Smooth muscle cell (in vitro differentiated cells): ENCODE measurements at regions not wholly inside any gene's neighbourhood (a gene's known extent, or its start where the extent isn't known, plus 50 kb on each side); places are given as distances from the start of the nearest gene placed in this dataset.

Experiments
- DNase-seq: peaks from one replicate; lab custom pipeline; 2025; ENCODE audit not compliant: unreplicated experiment; lab: John Stamatoyannopoulos, UW
- H2AFZ ChIP-seq: fragments of 200-600 bp; sonication (generic); 2 replicates; pipeline ENCODE4 v1.6.0; 2016; ENCODE audit warnings: antibody characterized with exemption, low read depth, mild to moderate bottlenecking
- H3F3A ChIP-seq: fragments of 200-600 bp; sonication (generic); 2 replicates; pipeline ENCODE4 v1.6.0; 2017; ENCODE audit warnings: antibody characterized with exemption, low read depth
- H3K27ac ChIP-seq: fragments of 200-600 bp; sonication (generic); 2 replicates; pipeline ENCODE4 v1.5.1; 2016; ENCODE audit warnings: low read depth, mild to moderate bottlenecking
- H3K27me3 ChIP-seq: fragments of 200-600 bp; sonication (generic); 2 replicates; pipeline ENCODE4 v1.6.1; 2016; ENCODE audit warnings: low read depth, mild to moderate bottlenecking
- H3K36me3 ChIP-seq: fragments of 200-600 bp; sonication (generic); 2 replicates; pipeline ENCODE4 v1.5.1; 2016; ENCODE audit warnings: low read depth
- H3K4me1 ChIP-seq: fragments of 200-600 bp; sonication (generic); 2 replicates; pipeline ENCODE4 v1.5.1; 2016; ENCODE audit warnings: low read depth
- H3K4me2 ChIP-seq: fragments of 200-600 bp; sonication (generic); 2 replicates; pipeline ENCODE4 v1.6.0; 2016; ENCODE audit warnings: mild to moderate bottlenecking
- H3K4me3 ChIP-seq: fragments of 200-600 bp; sonication (generic); 2 replicates; pipeline ENCODE4 v1.5.1; 2016; ENCODE audit warnings: mild to moderate bottlenecking
- H3K79me2 ChIP-seq: fragments of 200-600 bp; sonication (generic); 2 replicates; pipeline ENCODE4 v1.6.0; 2016; ENCODE audit warnings: low read depth, mild to moderate bottlenecking
- H3K9ac ChIP-seq: fragments of 200-600 bp; sonication (generic); 2 replicates; pipeline ENCODE4 v1.6.0; 2016; ENCODE audit warnings: low read depth
- H3K9me3 ChIP-seq: fragments of 200-600 bp; sonication (generic); replicated peaks from 2 replicates; pipeline ENCODE4 v1.5.1; 2016; ENCODE audit warnings: low read depth
- H4K20me1 ChIP-seq: fragments of 200-600 bp; sonication (generic); 2 replicates; pipeline ENCODE4 v1.6.0; 2016; ENCODE audit warnings: low read depth
- WGBS: methylation state at CpG from one replicate; pipeline ENCODE4 v1.1.7; 2016; ENCODE audit warnings: low lambda C conversion rate; 5-methylcytosine and 5-hydroxymethylcytosine counted together
- TF ChIP-seq, protein P1 (sequence below): fragments of 200-600 bp; sonication (generic); IDR thresholded peaks from 2 replicates; pipeline ENCODE4 v1.5.1; 2017; ENCODE audit warnings: borderline replicate concordance, mild to moderate bottlenecking, antibody characterized with exemption; ENCODE audit not compliant: insufficient read depth, poor library complexity, severe bottlenecking

GRCh38 chr4:18127030-18127429 is 105.5 kb upstream of the LCORL start:
- TF ChIP-seq, protein P1, sequence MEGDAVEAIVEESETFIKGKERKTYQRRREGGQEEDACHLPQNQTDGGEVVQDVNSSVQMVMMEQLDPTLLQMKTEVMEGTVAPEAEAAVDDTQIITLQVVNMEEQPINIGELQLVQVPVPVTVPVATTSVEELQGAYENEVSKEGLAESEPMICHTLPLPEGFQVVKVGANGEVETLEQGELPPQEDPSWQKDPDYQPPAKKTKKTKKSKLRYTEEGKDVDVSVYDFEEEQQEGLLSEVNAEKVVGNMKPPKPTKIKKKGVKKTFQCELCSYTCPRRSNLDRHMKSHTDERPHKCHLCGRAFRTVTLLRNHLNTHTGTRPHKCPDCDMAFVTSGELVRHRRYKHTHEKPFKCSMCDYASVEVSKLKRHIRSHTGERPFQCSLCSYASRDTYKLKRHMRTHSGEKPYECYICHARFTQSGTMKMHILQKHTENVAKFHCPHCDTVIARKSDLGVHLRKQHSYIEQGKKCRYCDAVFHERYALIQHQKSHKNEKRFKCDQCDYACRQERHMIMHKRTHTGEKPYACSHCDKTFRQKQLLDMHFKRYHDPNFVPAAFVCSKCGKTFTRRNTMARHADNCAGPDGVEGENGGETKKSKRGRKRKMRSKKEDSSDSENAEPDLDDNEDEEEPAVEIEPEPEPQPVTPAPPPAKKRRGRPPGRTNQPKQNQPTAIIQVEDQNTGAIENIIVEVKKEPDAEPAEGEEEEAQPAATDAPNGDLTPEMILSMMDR = no peak
- Histone ChIP-seq H3K27ac (peak overlapping the region; percentile 51), H3K79me2 (no peaks in the 10 kb centered on the region), H3K4me2 (peak overlapping the region; percentile 60), H2AFZ (no peak overlapping the region), H3K27me3 (no peaks in the 10 kb centered on the region), H3K4me1 (no peaks in the 10 kb centered on the region), H3K4me3 (no peak overlapping the region), H3K9ac (no peak overlapping the region), H3K9me3 (no peaks in the 10 kb centered on the region), H4K20me1 (no peaks in the 10 kb centered on the region), H3F3A (no peaks in the 10 kb centered on the region), H3K36me3 (no peaks in the 10 kb centered on the region)
- no peak for DNase-seq
- WGBS = 24% methylated on average over 3 of the region's 3 CpGs

GRCh38 chr4:18113710-18114331 is 92.3 kb upstream of the LCORL start:
- Histone ChIP-seq H3K27ac (no peak overlapping the region), H4K20me1 (no peaks in the 10 kb centered on the region), H3K9me3 (no peaks in the 10 kb centered on the region), H3K79me2 (no peaks in the 10 kb centered on the region), H3K36me3 (no peaks in the 10 kb centered on the region), H2AFZ (peak overlapping the region; percentile 11), H3K4me1 (no peaks in the 10 kb centered on the region), H3F3A (no peaks in the 10 kb centered on the region), H3K4me3 (no peak overlapping the region), H3K4me2 (no peak overlapping the region), H3K9ac (no peak overlapping the region), H3K27me3 (no peaks in the 10 kb centered on the region)
- 95% methylated on average over 2 of the region's 2 CpGs for WGBS
- DNase-seq = no peak
- TF ChIP-seq, protein P1 = no peak

DNA sequence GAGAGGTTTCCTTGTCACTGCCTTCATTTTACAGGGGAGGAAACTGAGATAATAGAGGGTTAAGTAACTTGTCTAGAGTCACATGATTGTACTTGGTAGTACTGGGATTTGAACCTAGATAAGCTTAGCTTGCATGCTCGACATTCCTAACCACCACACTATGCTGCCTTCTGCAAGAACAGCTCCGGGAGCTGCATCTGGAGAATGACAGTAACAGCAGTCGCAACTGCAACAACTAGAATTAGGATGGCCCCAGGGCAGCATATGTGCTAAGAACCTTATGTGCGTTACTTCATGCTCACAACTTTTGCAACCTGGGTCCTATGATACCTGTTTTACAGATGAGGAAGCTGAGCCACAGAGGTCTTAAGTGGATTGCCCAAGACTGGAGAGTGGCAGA is 89.5 kb upstream of the LCORL start:
- Histone ChIP-seq H3K9ac (no peak overlapping the region), H3K4me2 (no peak overlapping the region), H3K4me1 (no peaks in the 10 kb centered on the region), H3K79me2 (no peaks in the 10 kb centered on the region), H3K36me3 (no peaks in the 10 kb centered on the region), H4K20me1 (no peaks in the 10 kb centered on the region), H3K9me3 (no peaks in the 10 kb centered on the region), H3F3A (no peaks in the 10 kb centered on the region), H3K27ac (no peak overlapping the region), H3K4me3 (no peak overlapping the region), H2AFZ (no peak overlapping the region), H3K27me3 (no peaks in the 10 kb centered on the region)
- TF ChIP-seq, protein P1 = no peak
- WGBS = 16% methylated on average over 4 of the region's 4 CpGs
- no peak for DNase-seq

DNA sequence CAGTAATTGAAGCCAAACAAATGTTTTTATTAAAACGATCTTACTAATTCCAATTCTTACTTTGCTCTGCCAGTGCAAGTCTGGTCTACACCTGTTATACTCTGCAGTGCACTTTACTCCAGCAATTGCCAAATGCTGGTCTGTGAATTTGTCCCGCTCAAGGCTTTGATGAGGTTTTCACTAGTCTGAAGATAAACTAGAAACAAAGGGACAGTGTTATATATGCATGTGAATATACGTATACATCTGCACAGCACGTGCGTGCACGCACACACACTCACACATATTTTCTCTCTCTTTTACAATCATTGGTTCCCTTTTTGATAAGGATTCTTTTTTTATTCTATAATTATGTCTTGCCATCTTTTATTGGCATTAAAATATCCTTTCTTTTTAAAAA is 88.5 kb upstream of the LCORL start:
- Histone ChIP-seq H3K27ac (no peak overlapping the region), H3K36me3 (no peaks in the 10 kb centered on the region), H4K20me1 (no peaks in the 10 kb centered on the region), H2AFZ (no peak overlapping the region), H3K27me3 (no peaks in the 10 kb centered on the region), H3K4me3 (no peak overlapping the region), H3K9ac (no peak overlapping the region), H3K79me2 (no peaks in the 10 kb centered on the region), H3K4me2 (no peak overlapping the region), H3F3A (no peaks in the 10 kb centered on the region), H3K9me3 (no peaks in the 10 kb centered on the region), H3K4me1 (no peaks in the 10 kb centered on the region)
- TF ChIP-seq, protein P1 = no peak
- no peak for DNase-seq
- WGBS = 86% methylated on average over 6 of the region's 6 CpGs
